ENCODE measurements at regions not wholly inside any gene's neighbourhood (a gene's known extent, or its start where the extent isn't known, plus 50 kb on each side); places are given as distances from the start of the nearest gene placed in this dataset.

DNA sequence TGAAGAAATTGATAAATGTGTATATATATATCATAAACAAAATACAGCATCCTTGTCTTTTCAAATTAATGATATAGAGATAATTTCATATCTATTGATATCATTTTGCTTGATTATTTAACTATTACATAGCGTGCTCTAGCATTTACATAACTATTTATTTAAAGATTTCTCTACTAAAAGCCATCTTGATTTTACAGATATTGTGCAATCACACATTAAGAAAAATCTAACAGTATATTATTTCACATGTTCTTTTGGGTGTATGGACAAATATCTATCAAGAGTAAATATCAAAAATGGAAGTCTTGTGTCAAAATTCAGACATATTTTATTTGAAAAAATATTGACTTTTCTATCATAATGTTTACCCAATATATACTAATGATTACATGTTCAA is 966.8 kb downstream of the SLITRK5 start:
- ChIA-PET POLR2A (no interaction called here), CTCF (no interaction called here)
- no peaks in the 10 kb centered on the region for H3K9me3 ChIP-seq (ENCODE audit: control insufficient read depth, insufficient read depth, low read depth, low read length)
- no peak overlapping the region for H3K4me3 ChIP-seq (ENCODE audit: low read depth, low read length)
- no peak overlapping the region for H3K27ac ChIP-seq (ENCODE audit: extremely low read depth, low read depth, low read length)
- no peaks in the 10 kb centered on the region for H3K4me1 ChIP-seq (ENCODE audit: control insufficient read depth, insufficient read depth, low read length)
- TF ChIP-seq, protein P1, sequence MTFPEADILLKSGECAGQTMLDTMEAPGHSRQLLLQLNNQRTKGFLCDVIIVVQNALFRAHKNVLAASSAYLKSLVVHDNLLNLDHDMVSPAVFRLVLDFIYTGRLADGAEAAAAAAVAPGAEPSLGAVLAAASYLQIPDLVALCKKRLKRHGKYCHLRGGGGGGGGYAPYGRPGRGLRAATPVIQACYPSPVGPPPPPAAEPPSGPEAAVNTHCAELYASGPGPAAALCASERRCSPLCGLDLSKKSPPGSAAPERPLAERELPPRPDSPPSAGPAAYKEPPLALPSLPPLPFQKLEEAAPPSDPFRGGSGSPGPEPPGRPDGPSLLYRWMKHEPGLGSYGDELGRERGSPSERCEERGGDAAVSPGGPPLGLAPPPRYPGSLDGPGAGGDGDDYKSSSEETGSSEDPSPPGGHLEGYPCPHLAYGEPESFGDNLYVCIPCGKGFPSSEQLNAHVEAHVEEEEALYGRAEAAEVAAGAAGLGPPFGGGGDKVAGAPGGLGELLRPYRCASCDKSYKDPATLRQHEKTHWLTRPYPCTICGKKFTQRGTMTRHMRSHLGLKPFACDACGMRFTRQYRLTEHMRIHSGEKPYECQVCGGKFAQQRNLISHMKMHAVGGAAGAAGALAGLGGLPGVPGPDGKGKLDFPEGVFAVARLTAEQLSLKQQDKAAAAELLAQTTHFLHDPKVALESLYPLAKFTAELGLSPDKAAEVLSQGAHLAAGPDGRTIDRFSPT (tag by site-specific recombination; IDR thresholded peaks at IDR 0.05): no peak
- no peaks in the 10 kb centered on the region for H3K36me3 ChIP-seq (ENCODE audit: control insufficient read depth in 2 of 2, insufficient read depth in 1 of 2, low read length in 2 of 2)

DNA sequence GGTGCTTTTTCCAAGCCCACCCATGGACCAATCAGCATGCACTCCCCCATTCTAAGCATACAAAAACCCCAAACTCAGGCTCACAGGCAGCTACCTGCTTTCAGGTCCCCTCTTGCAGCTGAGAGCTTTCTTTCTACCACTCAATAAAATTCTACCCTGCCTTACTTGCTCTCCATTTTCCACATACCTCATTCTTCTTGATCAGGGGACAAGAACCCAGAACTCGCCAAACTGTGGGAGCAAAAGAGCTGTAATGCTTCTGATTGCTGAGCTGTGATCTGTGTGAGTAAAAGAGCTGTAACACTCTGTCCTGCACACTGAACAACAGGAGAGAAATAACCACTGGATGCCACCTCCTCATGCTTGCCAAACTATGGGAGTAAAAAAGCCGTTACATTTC is 972.1 kb downstream of the SLITRK5 start:
- Histone ChIP-seq H3K27ac (ENCODE audit: extremely low read depth, low read depth, low read length) (no peak overlapping the region), H3K36me3 (ENCODE audit: control insufficient read depth in 2 of 2, insufficient read depth in 1 of 2, low read length in 2 of 2) (no peaks in the 10 kb centered on the region), H3K4me1 (ENCODE audit: control insufficient read depth, insufficient read depth, low read length) (no peaks in the 10 kb centered on the region), H3K4me3 (ENCODE audit: low read depth, low read length) (no peak overlapping the region), H3K9me3 (ENCODE audit: control insufficient read depth, insufficient read depth, low read depth, low read length) (no peaks in the 10 kb centered on the region)
- CTCF ChIA-PET: no interaction called here
- TF ChIP-seq HOXD13 (CRISPR knock-in tag; IDR thresholded peaks at IDR 0.05; ENCODE audit: borderline replicate concordance) (no peak), ZNF121 (tag by site-specific recombination; IDR thresholded peaks at IDR 0.05) (no peak), TRIM28 (IDR thresholded peaks at IDR 0.05; ENCODE audit: borderline replicate concordance, low read length) (peak; percentile 92; the same call in 1 of the 2 replicates), SETDB1 (IDR thresholded peaks at IDR 0.05; ENCODE audit: insufficient read length, low read length) (peak; percentile 82)
- POLR2A ChIA-PET: no interaction called here

DNA sequence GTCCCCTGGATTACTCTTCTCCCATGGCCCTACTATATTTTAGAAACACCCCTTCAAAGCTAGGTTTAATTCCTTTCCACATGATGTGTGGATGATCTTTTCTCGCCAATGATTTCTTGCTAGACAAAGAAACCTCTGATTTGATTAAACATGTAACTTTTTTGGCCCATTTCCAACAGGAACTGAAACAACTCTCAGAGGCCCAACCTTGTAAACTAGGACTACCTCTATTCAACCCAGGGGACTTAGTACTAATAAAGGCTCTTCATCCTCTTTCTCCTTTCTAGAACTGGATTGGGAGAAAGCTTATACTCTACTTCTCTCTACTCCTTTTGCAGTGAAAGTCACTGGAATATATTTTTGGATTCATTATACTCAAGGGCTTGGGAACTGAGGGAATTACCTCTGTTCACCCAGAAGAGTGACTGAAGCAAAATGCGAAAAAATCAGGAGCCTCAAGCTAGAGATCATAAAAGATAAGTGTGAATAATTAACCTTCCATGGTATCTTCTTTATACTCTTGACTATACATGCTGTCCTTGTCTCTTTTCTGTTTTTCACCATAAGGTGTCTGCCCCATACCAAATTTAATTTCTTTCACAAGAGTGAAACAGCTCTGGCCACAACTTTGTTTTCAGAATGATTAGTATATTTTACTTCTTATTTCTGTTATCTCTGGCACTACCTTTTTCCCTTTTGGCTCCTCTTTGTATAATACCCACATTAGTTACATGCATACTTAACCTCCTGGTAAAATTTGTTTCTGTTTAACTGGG is 977.6 kb downstream of the SLITRK5 start:
- H3K4me3 ChIP-seq (ENCODE audit: low read depth, low read length): no peak overlapping the region
- ChIA-PET CTCF (no interaction called here), POLR2A (no interaction called here)
- TF ChIP-seq OSR2 (tag by site-specific recombination; IDR thresholded peaks at IDR 0.05) (no peak), MYNN (tag by site-specific recombination; IDR thresholded peaks at IDR 0.05; ENCODE audit: borderline replicate concordance) (no peak), GLIS1 (tag by site-specific recombination; IDR thresholded peaks at IDR 0.05) (no peak), ZNF169 (tag by site-specific recombination; IDR thresholded peaks at IDR 0.05) (no peak), ZNF37A (tag by site-specific recombination; IDR thresholded peaks at IDR 0.05) (no peak), ZNF596 (tag by site-specific recombination; IDR thresholded peaks at IDR 0.05) (no peak), ZEB2 (tag by site-specific recombination; IDR thresholded peaks at IDR 0.05) (no peak), ZNF155 (tag by site-specific recombination; IDR thresholded peaks at IDR 0.05) (no peak), ZNF423 (tag by site-specific recombination; IDR thresholded peaks at IDR 0.05) (no peak), ZNF76 (tag by site-specific recombination; IDR thresholded peaks at IDR 0.05; ENCODE audit: borderline replicate concordance, low read depth) (no peak), ZNF473 (tag by site-specific recombination; IDR thresholded peaks at IDR 0.05) (no peak), ZNF121 (tag by site-specific recombination; IDR thresholded peaks at IDR 0.05) (no peak), ZNF664 (tag by site-specific recombination; IDR thresholded peaks at IDR 0.05) (no peak), ZNF707 (tag by site-specific recombination; IDR thresholded peaks at IDR 0.05) (no peak), SALL2 (tag by site-specific recombination; IDR thresholded peaks at IDR 0.05; ENCODE audit: borderline replicate concordance) (no peak), ZFP41 (tag by site-specific recombination; IDR thresholded peaks at IDR 0.05; ENCODE audit: borderline replicate concordance) (no peak)
- TF ChIP-seq, protein P2, sequence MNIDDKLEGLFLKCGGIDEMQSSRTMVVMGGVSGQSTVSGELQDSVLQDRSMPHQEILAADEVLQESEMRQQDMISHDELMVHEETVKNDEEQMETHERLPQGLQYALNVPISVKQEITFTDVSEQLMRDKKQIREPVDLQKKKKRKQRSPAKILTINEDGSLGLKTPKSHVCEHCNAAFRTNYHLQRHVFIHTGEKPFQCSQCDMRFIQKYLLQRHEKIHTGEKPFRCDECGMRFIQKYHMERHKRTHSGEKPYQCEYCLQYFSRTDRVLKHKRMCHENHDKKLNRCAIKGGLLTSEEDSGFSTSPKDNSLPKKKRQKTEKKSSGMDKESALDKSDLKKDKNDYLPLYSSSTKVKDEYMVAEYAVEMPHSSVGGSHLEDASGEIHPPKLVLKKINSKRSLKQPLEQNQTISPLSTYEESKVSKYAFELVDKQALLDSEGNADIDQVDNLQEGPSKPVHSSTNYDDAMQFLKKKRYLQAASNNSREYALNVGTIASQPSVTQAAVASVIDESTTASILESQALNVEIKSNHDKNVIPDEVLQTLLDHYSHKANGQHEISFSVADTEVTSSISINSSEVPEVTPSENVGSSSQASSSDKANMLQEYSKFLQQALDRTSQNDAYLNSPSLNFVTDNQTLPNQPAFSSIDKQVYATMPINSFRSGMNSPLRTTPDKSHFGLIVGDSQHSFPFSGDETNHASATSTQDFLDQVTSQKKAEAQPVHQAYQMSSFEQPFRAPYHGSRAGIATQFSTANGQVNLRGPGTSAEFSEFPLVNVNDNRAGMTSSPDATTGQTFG (tag by site-specific recombination; IDR thresholded peaks at IDR 0.05; ENCODE audit: borderline replicate concordance): no peak
- TF ChIP-seq, protein P3, sequence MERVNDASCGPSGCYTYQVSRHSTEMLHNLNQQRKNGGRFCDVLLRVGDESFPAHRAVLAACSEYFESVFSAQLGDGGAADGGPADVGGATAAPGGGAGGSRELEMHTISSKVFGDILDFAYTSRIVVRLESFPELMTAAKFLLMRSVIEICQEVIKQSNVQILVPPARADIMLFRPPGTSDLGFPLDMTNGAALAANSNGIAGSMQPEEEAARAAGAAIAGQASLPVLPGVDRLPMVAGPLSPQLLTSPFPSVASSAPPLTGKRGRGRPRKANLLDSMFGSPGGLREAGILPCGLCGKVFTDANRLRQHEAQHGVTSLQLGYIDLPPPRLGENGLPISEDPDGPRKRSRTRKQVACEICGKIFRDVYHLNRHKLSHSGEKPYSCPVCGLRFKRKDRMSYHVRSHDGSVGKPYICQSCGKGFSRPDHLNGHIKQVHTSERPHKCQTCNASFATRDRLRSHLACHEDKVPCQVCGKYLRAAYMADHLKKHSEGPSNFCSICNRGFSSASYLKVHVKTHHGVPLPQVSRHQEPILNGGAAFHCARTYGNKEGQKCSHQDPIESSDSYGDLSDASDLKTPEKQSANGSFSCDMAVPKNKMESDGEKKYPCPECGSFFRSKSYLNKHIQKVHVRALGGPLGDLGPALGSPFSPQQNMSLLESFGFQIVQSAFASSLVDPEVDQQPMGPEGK (tag by site-specific recombination; IDR thresholded peaks at IDR 0.05): no peak
- H3K36me3 ChIP-seq (ENCODE audit: control insufficient read depth in 2 of 2, insufficient read depth in 1 of 2, low read length in 2 of 2): no peaks in the 10 kb centered on the region
- no peaks in the 10 kb centered on the region for H3K9me3 ChIP-seq (ENCODE audit: control insufficient read depth, insufficient read depth, low read depth, low read length)
- H3K27ac ChIP-seq (ENCODE audit: extremely low read depth, low read depth, low read length): no peak overlapping the region
- no peaks in the 10 kb centered on the region for H3K4me1 ChIP-seq (ENCODE audit: control insufficient read depth, insufficient read depth, low read length)

All from HEK293 (cell line).